Central memory CD4-positive, alpha-beta T cell (primary cell): ENCODE measurements at regions not wholly inside any gene's neighbourhood (a gene's known extent, or its start where the extent isn't known, plus 50 kb on each side); places are given as distances from the start of the nearest gene placed in this dataset.

Experiments used
- DNase-seq: peaks from one replicate; pipeline ENCODE4 v3.0.0; 2022

DNA sequence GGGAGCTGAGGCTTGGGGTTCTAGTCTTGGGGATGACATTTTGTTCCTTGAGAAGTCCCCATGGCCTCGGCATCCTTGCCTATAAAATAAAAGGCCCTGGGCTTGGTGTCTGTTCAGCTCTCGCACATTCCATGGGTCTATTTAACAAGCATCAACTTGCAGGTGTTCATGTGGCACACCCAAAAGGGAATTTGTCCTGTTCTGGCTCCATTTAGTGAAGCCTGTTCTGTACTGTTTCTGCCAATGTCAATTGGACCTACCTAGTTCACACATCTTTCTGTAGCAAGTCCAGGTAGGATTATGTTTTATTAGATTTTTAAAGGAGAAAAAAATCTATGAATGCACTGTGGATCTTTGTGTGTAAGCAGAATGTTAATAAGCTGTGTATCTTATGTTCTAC, 262.0 kb downstream of the HIVEP2 start:
- DNase-seq, result no peak

DNA sequence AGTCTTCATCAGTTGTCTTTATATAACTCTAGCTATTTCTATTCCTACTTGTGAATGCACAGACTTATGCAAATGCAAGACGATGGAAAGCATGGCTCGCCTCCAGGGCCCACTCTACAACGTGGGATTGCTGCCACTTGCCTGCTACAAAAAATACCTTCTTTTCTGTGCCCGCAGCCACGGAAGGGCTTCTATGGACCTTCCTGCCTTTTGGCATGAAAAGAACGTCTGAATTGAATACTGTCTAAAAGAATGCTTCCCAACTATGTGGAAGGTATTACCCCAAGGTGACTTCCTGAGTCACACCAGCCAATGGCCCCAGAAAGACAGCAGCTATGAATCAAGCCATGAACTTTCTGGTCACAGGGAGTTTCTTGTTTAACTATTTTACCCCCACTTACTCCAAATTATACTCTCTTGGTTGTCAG, 261.2 kb downstream of the HIVEP2 start:
- no peak for DNase-seq

DNA sequence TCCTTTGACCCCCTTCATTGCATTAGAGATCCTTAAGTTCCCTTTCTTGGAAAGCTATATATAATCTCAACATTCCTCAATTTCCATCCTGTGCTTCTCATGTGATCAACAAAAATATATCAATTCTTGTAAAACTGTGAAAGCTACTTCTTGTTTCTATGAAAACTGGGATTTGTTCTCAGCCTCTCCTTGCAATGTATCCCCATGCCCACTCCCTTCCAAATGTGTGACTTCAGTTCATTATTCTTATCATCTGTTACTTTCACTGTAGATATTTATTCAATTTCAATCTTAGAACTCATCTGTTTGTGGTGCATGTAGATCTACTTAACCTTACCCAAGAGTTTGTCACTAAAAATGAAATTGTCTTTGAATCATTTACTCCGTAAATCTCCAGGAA, 260.6 kb downstream of the HIVEP2 start:
- no peak for DNase-seq

GRCh38 chr6:142685852-142686506, 259.0 kb downstream of the HIVEP2 start:
- DNase-seq, result no peak

DNA sequence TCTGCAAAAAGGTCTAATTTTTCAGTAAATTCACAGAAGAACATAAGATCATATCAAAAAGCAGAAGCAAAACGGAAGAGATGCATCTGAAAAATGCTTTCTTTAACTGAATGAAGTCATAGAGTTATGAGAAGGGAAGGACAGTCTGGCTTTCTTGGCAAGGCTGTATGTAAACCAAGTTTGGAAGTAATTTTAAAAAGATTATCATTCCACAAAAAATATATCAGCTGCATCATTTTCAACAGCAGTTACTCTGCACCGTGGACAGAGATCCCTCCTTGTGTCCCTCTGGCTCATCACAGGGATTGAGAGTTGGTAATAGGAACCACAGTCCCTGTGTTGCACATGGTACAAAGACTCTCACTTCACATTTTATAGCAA, 258.5 kb downstream of the HIVEP2 start:
- no peak for DNase-seq

DNA sequence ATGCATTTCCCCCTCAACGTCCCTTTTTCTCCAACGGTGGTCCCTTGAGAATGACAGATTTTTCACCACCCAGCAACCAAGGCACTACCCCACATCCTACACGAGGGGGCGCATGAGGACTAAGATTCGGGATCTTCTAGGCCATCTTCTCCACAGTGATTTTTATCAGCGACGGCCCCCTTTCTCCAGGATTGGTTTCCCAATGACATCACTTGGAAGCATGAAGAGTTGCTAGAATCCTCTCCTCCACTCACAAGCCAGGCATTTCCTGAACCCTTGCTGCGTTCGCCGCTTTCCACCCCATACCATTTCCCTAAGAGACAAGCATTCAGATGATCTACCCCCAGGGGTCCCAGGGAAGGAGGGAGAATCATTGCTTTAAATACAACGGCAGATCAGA, 252.0 kb downstream of the HIVEP2 start:
- DNase-seq, result peak; percentile 46

DNA sequence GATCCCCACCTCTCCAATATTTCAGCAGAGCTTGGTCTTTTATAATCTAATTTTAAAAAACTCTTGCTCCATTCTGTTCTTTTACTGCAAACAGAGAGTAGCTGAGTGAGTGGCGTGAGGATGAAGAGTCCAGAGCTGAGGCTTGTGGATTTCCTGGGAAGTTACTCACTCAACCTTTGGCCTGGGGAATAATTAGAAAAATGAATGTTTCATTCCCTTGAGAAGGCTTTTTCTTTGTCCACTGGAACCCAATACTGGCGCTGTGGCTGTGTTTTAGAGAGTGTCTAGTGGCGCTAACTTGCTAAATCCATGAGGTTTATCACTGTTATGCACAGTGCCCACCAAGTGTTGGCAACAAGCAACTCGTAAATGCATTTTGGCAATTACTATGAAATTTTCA, 251.5 kb downstream of the HIVEP2 start:
- DNase-seq, result no peak

DNA sequence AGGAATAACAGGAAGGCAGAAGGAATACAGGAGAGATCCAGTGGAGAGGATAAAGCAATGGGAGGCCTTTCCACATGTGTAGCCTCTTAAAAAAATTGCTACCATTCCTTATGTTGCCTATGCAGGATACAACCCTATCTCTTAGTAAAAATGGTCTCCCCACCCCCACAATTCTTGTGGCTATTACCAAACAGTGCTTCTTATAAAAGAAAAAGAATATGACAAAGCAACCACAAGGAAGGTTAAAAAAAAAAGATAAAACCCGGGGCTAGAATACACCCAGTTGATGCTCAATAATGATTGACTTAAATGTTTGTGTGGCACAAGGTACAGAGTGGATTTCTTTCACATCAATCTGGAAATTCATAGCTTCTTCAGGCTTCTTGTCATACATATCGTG, 250.9 kb downstream of the HIVEP2 start:
- no peak for DNase-seq

DNA sequence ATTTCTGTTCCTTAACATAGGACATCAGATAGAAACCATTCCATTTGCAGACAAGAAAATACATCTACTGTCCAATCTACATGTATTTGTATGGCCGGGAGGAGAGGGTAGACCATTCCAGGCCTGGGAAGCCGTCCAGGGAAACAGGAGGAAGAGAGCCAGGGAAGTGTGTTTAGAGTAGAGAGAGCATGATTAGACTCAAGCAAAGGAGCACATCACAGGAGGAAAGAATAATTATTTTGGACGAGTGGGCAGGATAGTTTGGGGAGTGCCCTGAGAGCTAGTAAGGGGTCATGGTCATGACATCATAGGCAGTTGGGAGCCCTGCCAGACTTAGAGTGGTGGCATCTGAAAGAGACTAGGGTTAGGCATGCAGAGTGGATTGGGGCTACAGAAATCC, 250.0 kb downstream of the HIVEP2 start:
- DNase-seq, result no peak

DNA sequence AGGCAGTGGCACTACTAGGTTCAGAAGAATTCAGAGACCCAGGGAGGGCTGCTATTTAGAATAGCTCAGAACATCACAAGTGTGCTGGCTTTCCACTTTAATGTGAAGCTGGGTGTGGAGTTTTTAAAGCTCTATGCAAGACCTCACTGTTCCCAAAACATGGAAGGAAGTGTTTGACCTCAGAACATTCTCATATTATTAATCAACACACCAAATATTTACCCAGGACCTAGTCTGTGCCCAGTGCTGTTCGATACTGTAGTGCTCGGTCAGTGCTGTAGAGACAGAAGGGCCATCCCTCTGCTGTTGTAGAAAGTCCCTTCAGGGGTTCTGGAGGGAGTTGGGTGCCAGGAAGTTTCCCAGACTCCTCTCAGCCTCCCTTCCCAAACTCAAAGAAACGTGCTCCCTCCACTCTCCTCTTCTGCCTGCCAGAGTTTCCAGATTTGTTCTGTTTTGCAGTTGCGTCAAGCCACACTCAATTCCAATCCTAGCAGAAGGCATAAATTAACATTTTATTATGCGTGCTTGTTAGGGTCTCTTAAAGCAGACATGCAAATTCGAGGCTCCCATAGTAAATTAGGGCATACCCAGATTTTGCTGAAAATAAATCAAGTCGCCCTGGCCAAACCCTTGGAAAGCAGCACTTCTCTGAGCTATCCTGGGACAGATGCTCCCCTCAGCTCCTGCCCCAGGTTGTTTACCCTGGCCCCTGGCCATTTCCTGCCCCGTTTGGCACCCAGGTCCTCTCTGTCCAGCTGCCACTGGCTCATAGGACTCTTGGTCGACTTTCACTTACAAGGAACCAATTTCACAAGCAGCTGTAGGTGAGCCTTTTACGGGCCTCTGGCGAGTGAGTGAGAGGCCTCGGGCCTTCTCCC, 248.6 kb downstream of the HIVEP2 start:
- no peak for DNase-seq

DNA sequence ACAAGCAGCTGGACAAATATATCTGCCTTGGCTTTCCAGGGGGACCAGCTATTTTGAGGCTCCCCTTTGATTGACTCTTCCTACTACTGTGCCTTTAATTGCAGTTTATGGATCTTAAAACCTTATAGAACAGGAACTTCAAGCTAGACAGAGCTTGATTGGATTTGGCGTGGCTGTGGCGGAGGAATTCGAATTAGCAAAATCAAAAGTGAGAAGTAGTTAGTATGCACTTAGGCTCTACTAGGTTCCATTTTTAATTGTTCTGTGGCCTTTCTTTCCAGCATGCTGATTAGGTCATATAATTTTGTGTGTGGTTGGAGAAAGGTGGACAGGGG, 248.0 kb downstream of the HIVEP2 start:
- DNase-seq, result no peak

DNA sequence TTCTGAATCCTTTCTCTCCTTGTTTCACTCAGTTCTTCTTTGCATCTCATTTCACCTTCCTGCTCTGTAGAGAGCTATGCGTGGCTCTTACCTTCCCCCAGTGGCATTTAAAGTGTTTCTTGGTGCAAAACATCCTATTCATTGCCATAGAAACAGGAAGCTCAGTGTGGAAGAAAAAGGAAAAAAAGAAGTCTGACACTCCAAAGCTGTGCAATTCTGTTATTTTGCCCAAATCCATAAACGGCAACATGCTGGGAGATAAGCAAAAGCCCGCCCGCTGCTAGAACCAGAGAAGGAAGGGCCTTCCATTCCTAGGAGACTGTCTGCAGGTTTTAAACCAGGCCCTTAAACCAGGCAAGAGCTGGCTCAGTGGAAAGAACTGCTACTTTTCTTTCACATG, 247.1 kb downstream of the HIVEP2 start:
- DNase-seq, result no peak

DNA sequence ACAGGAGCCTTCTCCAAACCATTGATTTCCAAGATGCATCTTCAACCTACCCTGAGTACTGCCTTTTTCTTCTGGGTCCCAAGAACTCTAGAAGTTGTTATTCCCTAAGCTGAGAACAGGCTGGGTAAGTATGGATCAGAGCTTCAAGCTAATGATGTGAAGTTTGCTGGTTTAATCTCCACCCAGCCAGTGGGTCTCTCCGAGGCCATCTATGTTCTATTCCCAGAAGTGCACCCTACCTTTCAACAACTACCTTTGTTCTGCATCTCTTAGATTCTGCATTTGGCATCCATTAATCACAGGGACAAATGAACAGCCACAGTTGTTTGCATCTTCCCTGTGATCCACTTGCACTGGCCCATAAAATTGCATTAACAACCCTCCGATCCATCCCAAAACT, 246.2 kb downstream of the HIVEP2 start:
- no peak for DNase-seq

DNA sequence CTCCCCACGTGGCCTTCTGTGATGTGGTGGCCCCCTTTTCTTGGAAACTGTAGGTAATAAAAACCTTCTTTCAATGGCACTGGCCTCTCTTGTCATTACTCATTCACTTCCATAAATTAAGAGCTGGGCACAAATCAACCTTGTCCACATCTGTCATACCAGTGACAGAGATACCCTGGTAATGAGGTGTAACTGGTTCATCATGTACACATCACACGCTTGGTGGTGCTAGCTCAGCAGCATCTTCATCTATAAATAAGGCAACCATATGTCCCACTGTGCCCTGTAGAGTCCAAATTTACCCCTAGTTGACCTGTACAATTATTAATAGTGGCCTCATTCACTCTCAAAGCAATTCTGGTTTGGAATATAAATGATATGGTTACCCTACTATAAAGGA, 245.6 kb downstream of the HIVEP2 start:
- DNase-seq, result no peak

DNA sequence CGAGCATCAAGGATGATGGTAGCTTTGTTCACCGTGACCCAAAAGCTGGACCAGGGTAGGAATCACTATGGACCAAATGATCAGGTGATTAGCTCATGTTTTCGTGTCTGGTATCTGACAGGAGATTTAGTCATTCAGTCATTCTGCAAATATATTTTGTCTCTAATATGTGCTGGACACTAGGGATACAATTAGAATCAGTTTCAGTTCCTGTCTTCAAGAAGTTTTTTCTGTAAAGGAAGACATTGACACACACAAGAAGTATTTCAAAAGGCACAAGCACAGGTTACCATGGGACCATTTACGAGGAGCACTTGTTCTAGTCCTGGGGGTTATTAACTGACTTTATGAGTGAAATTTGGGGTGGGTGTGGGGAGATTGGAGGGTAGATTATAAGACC, 244.9 kb downstream of the HIVEP2 start:
- DNase-seq, result no peak

DNA sequence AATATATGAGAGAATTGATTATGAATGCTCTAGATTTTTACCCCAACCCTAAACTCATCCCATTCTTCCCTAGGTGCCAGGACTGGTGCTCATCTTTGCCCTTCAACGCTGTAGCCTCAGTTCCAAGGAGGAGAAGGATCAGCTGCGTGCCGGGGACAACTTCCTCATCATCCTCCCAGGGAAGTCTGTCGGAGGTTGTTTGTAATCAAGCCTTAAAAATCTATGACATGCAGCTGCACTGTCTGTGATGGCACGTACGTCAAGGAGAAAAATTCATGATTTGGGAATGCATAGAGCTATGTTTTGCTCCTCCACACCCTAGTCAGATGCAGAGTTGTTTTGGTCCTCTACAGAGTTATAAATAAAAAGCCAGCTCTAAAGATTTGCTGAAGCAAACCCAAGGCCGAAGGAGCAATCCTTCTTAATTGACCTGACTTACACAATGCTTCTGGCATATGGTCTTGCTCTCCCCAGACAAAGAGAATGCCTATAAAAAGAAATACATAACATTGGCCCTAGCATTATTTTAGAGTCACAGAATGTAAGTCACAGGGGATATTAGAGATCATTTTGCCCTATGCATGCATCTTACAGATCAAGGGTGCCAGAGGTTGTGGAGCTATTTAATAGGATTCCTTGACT, 244.2 kb downstream of the HIVEP2 start:
- DNase-seq, result no peak
